Panc1 (cell line): ENCODE measurements at regions not wholly inside any gene's neighbourhood (a gene's known extent, or its start where the extent isn't known, plus 50 kb on each side); places are given as distances from the start of the nearest gene placed in this dataset.
"Not testable (repeated sequence)": the region's sequence is repeated elsewhere in the genome, so short reads cannot be mapped to it uniquely, and the experiment has no call there.

ENCODE experiments used
- ATAC-seq: fragments of 200-7000 bp; cut with Tn5 transposase; 2 replicates; pipeline ENCODE4 v1.9.1; 2020; ENCODE audit warnings: mild to moderate bottlenecking, moderate library complexity
- BruUV-seq: library from RNA; stranded (reverse); fragments of 400-500 nt; replicated peaks from 2 replicates; lab custom pipeline; 2021; lab: Mats Ljungman, UMichigan
- CTCF ChIA-PET: fragments of 300-600 bp; sonication (Branson Sonifier 250); formaldehyde crosslinking; loops from one replicate; lab custom pipeline; 2022; ENCODE audit warnings: antibody characterized with exemption; lab: Charles Lee
- POLR2A ChIA-PET: fragments of 300-600 bp; sonication (Branson Sonifier 250); formaldehyde crosslinking; loops from one replicate; lab custom pipeline; 2022; ENCODE audit warnings: antibody characterized with exemption; lab: Charles Lee
- DNase-seq: peaks from one replicate; pipeline ENCODE4 v3.0.0-alpha.2; 2010; ENCODE audit warnings: low read depth, low spot score
- H3K27ac ChIP-seq: 2 replicates; pipeline ENCODE4 v1.5.1; 2011; ENCODE audit warnings: mild to moderate bottlenecking, low read length, inconsistent platforms
- H3K27me3 ChIP-seq: fragments of 200-500 bp; sonication (Bioruptor generic); 2 replicates; pipeline ENCODE4 v1.6.0; 2014; ENCODE audit warnings: low read length, inconsistent platforms; ENCODE audit not compliant: control insufficient read depth, insufficient read depth
- H3K36me3 ChIP-seq: fragments of 200-500 bp; sonication (Bioruptor generic); 2 replicates; pipeline ENCODE4 v1.5.1; 2014; ENCODE audit warnings: inconsistent platforms, mild to moderate bottlenecking, low read length, moderate library complexity; ENCODE audit not compliant: control insufficient read depth, insufficient read depth
- H3K4me1 ChIP-seq: 2 replicates; pipeline ENCODE4 v1.5.1; 2011; ENCODE audit warnings: inconsistent platforms, mild to moderate bottlenecking, low read length, moderate library complexity; ENCODE audit not compliant: control insufficient read depth, insufficient read depth
- H3K4me3 ChIP-seq, 2 experiments: 2 replicates each; pipeline ENCODE4 v1.5.1; 2011 to 2012; ENCODE audit warnings: low read depth in 2 of 2, low read length in 2 of 2, mild to moderate bottlenecking in 2 of 2, inconsistent platforms in 1 of 2, moderate library complexity in 1 of 2
- H3K9me3 ChIP-seq: fragments of 200-500 bp; sonication (Bioruptor generic); 2 replicates; pipeline ENCODE4 v1.5.1; 2014; ENCODE audit warnings: low read depth, mild to moderate bottlenecking, inconsistent platforms, low read length, moderate library complexity; ENCODE audit not compliant: control insufficient read depth, insufficient read depth
- CTCF ChIP-seq: fragments of 450-650 bp; IDR thresholded peaks from 2 replicates; pipeline ENCODE4 v1.5.1; 2017; ENCODE audit warnings: mild to moderate bottlenecking
- POLR2AphosphoS5 ChIP-seq: IDR thresholded peaks from 2 replicates; pipeline ENCODE4 v1.6.1; 2012; ENCODE audit warnings: mild to moderate bottlenecking, low read depth, low read length, moderate library complexity
- REST ChIP-seq, 2 experiments: IDR thresholded peaks; 2 replicates each; pipeline ENCODE4 v1.6.1; 2011 to 2012; ENCODE audit warnings: low read depth in 2 of 2, control low read depth in 1 of 2, low read length in 1 of 2, mild to moderate bottlenecking in 1 of 2, moderate library complexity in 1 of 2; ENCODE audit not compliant: insufficient read depth in 1 of 2
- SIN3A ChIP-seq: IDR thresholded peaks from 2 replicates; pipeline ENCODE4 v1.6.1; 2012; ENCODE audit warnings: low read depth, mild to moderate bottlenecking, low read length, moderate library complexity, borderline replicate concordance; ENCODE audit not compliant: insufficient read depth
- TCF7L2 ChIP-seq: IDR thresholded peaks from 2 replicates; pipeline ENCODE4 v1.6.1; 2011; ENCODE audit warnings: mild to moderate bottlenecking, low read depth, low read length, inconsistent platforms
- in situ Hi-C: cut with HindIII; loops from 2 replicates; pipeline ENCODE4 v1.10.0; 2016; ENCODE audit warnings: low sequenced_read_pairs, low pct_unique_long_range_greater_than_20kb
- intact Hi-C: fragments of 100-400 bp; cut with micrococcal nuclease; formaldehyde crosslinking; loops from one replicate; pipeline ENCODE4 v1.10.0; 2022; ENCODE audit not compliant: unreplicated experiment

GRCh38 chr3:84727616-84728015 is 231.2 kb upstream of the CADM2 start:
- intact Hi-C loops, result no loop called here
- CTCF ChIA-PET, result no interaction called here

GRCh38 chr3:84734731-84735130 is 224.1 kb upstream of the CADM2 start:
- intact Hi-C loops, H3K4me1 ChIP-seq, BruUV-seq, H3K36me3 ChIP-seq, H3K4me3 ChIP-seq, H3K27me3 ChIP-seq, in situ Hi-C loops, POLR2A ChIA-PET, ATAC-seq, H3K27ac ChIP-seq, DNase-seq, CTCF ChIA-PET, H3K9me3 ChIP-seq: not testable (repeated sequence)

More at GRCh38 chr3:84727616-84728015, 231.2 kb upstream of the CADM2 start:
- TF ChIP-seq SIN3A, result no peak
- TF ChIP-seq TCF7L2, result no peak
- no peak for TF ChIP-seq POLR2AphosphoS5
- no peak for TF ChIP-seq REST (IDR thresholded peaks at IDR 0.05; ENCODE audit: insufficient read depth in 1 of 2, low read depth in 2 of 2, low read length in 1 of 2)
- no peak for TF ChIP-seq CTCF
- Histone ChIP-seq H3K27me3 (no peaks in the 10 kb centered on the region), H3K9me3 (no peaks in the 10 kb centered on the region), H3K27ac (no peak overlapping the region), H3K4me1 (no peaks in the 10 kb centered on the region), H3K36me3 (no peaks in the 10 kb centered on the region), H3K4me3 (no peak overlapping the region)
- DNase-seq (no peak), ATAC-seq (no peak)
- POLR2A ChIA-PET, result no interaction called here
- no TSS peak for BruUV-seq
- in situ Hi-C loops, result no loop called here

- no TSS peak for BruUV-seq
- TF ChIP-seq REST (IDR thresholded peaks at IDR 0.05; ENCODE audit: insufficient read depth in 1 of 2, low read depth in 2 of 2, low read length in 1 of 2) (no peak), POLR2AphosphoS5 (no peak), TCF7L2 (no peak), CTCF (no peak), SIN3A (no peak)
- Histone ChIP-seq H3K9me3 (no peaks in the 10 kb centered on the region), H3K27ac (no peak overlapping the region), H3K27me3 (no peaks in the 10 kb centered on the region), H3K36me3 (no peaks in the 10 kb centered on the region), H3K4me3 (no peak overlapping the region), H3K4me1 (no peaks in the 10 kb centered on the region)
- in situ Hi-C loops (no loop called here), intact Hi-C loops (no loop called here)
- no peak for DNase-seq
- ATAC-seq, result no peak
- POLR2A ChIA-PET, result no interaction called here
- CTCF ChIA-PET, result no interaction called here
Observed at GRCh38 chr3:84738086-84738485, 220.7 kb upstream of the CADM2 start.
